Keratinocyte (primary cell): ENCODE measurements at regions not wholly inside any gene's neighbourhood (a gene's known extent, or its start where the extent isn't known, plus 50 kb on each side); places are given as distances from the start of the nearest gene placed in this dataset.
"Not testable (repeated sequence)": the region's sequence is repeated elsewhere in the genome, so short reads cannot be mapped to it uniquely, and the experiment has no call there.

ENCODE experiments used
- DNase-seq: peaks from one replicate; pipeline ENCODE4 v3.0.0-alpha.2; 2011; ENCODE audit warnings: low read depth, missing footprints, low spot score
- FAIRE-seq: peaks from 2 replicates; lab custom pipeline; 2011; peaks lifted over from hg19 to GRCh38; lab: Jason Lieb, UNC
- H2AFZ ChIP-seq: 2 replicates; pipeline ENCODE4 v1.6.0; 2012; ENCODE audit warnings: low read length, control low read depth, inconsistent platforms; ENCODE audit not compliant: control insufficient read depth
- H3K27ac ChIP-seq: 2 replicates; pipeline ENCODE4 v1.5.1; 2011; ENCODE audit warnings: low read length; ENCODE audit not compliant: control insufficient read depth, insufficient read depth
- H3K27me3 ChIP-seq: 3 replicates; pipeline ENCODE4 v1.6.0; 2011; ENCODE audit warnings: low read length; ENCODE audit not compliant: control insufficient read depth, insufficient read depth; ENCODE audit errors: extremely low read depth
- H3K36me3 ChIP-seq, 2 experiments: 2 replicates in 1 of 2; 3 replicates in 1 of 2; pipeline ENCODE4 v1.5.1; 2011; ENCODE audit warnings: low read length in 2 of 2, mild to moderate bottlenecking in 1 of 2; ENCODE audit not compliant: control insufficient read depth in 2 of 2, insufficient read depth in 2 of 2; ENCODE audit errors: extremely low read depth in 1 of 2
- H3K4me1 ChIP-seq: 3 replicates; pipeline ENCODE4 v1.5.1; 2011; ENCODE audit warnings: low read length; ENCODE audit not compliant: control insufficient read depth, insufficient read depth; ENCODE audit errors: extremely low read depth
- H3K4me2 ChIP-seq: 3 replicates; pipeline ENCODE4 v1.6.0; 2011; ENCODE audit warnings: low read depth, low read length; ENCODE audit not compliant: control insufficient read depth, insufficient read depth; ENCODE audit errors: extremely low read depth
- H3K4me3 ChIP-seq, 3 experiments: fragments of 200-600 bp in 1 of 3; sonication (generic) in 1 of 3; 2 replicates in 2 of 3; 3 replicates in 1 of 3; pipeline ENCODE4 v1.5.1; 2011 to 2016; ENCODE audit warnings: low read length in 3 of 3, mild to moderate bottlenecking in 3 of 3, control low read depth in 2 of 3, inconsistent platforms in 1 of 3, low read depth in 1 of 3, mixed read lengths in 1 of 3, mixed run types in 1 of 3, moderate library complexity in 1 of 3; ENCODE audit not compliant: control insufficient read depth in 2 of 3, insufficient read depth in 2 of 3; ENCODE audit errors: extremely low read depth in 1 of 3
- H3K79me2 ChIP-seq: 2 replicates; pipeline ENCODE4 v1.6.0; 2012; ENCODE audit warnings: low read length; ENCODE audit not compliant: control insufficient read depth, insufficient read depth
- H3K9ac ChIP-seq: 3 replicates; pipeline ENCODE4 v1.6.0; 2011; ENCODE audit warnings: low read length; ENCODE audit not compliant: control insufficient read depth, insufficient read depth; ENCODE audit errors: extremely low read depth
- H3K9me1 ChIP-seq: 3 replicates; pipeline ENCODE4 v1.6.0; 2011; ENCODE audit warnings: low read length; ENCODE audit not compliant: control insufficient read depth, insufficient read depth; ENCODE audit errors: extremely low read depth
- H3K9me3 ChIP-seq: 2 replicates; pipeline ENCODE4 v1.5.1; 2012; ENCODE audit warnings: low read depth, low read length; ENCODE audit not compliant: control insufficient read depth
- H4K20me1 ChIP-seq: 3 replicates; pipeline ENCODE4 v1.6.0; 2011; ENCODE audit warnings: low read length; ENCODE audit not compliant: control insufficient read depth, insufficient read depth; ENCODE audit errors: extremely low read depth
- dilution Hi-C: fragments of 300-500 bp; cut with MboI; formaldehyde crosslinking; loops from one replicate; pipeline ENCODE4 v1.7.0; 2020; ENCODE audit warnings: low sequenced_read_pairs; ENCODE audit not compliant: extremely low pct_ligation_motif_present

GRCh38 chr12:31162896-31163560 lies 89.4 kb downstream of the DDX11 start:
- H3K9ac ChIP-seq, H3K9me3 ChIP-seq, H3K27me3 ChIP-seq, DNase-seq, H3K79me2 ChIP-seq, H3K27ac ChIP-seq, H3K36me3 ChIP-seq, dilution Hi-C loops, H3K9me1 ChIP-seq, H3K4me2 ChIP-seq, FAIRE-seq, H3K4me1 ChIP-seq, H2AFZ ChIP-seq, H4K20me1 ChIP-seq, H3K4me3 ChIP-seq: not testable (repeated sequence)

- H3K79me2 ChIP-seq, H3K4me2 ChIP-seq, H3K36me3 ChIP-seq, dilution Hi-C loops, H3K9ac ChIP-seq, H3K4me1 ChIP-seq, H4K20me1 ChIP-seq, H3K9me3 ChIP-seq, H3K9me1 ChIP-seq, DNase-seq, H3K4me3 ChIP-seq, H2AFZ ChIP-seq, H3K27ac ChIP-seq, H3K27me3 ChIP-seq, FAIRE-seq: not testable (repeated sequence)
Observed at GRCh38 chr12:31174293-31174692, 100.6 kb downstream of the DDX11 start.

- FAIRE-seq, result peak; percentile 61
- DNase-seq, dilution Hi-C loops: not testable (repeated sequence)
Observed at GRCh38 chr12:31177514-31177913, 103.9 kb downstream of the DDX11 start.

GRCh38 chr12:31178875-31179274 lies 105.2 kb downstream of the DDX11 start:
- H3K27me3 ChIP-seq, H3K79me2 ChIP-seq, H3K4me1 ChIP-seq, dilution Hi-C loops, H3K9ac ChIP-seq, FAIRE-seq, H3K9me1 ChIP-seq, H4K20me1 ChIP-seq, DNase-seq, H2AFZ ChIP-seq, H3K4me2 ChIP-seq, H3K36me3 ChIP-seq, H3K9me3 ChIP-seq, H3K27ac ChIP-seq, H3K4me3 ChIP-seq: not testable (repeated sequence)

More at GRCh38 chr12:31177514-31177913, 103.9 kb downstream of the DDX11 start:
- H3K9me3 ChIP-seq, H3K4me2 ChIP-seq, H4K20me1 ChIP-seq, H3K4me1 ChIP-seq, H2AFZ ChIP-seq, H3K27me3 ChIP-seq, H3K27ac ChIP-seq, H3K9ac ChIP-seq, H3K79me2 ChIP-seq, H3K4me3 ChIP-seq, H3K9me1 ChIP-seq, H3K36me3 ChIP-seq: not testable (repeated sequence)

GRCh38 chr12:31179627-31180237 lies 106.1 kb downstream of the DDX11 start:
- H3K9ac ChIP-seq, H3K4me2 ChIP-seq, H3K36me3 ChIP-seq, H3K9me1 ChIP-seq, DNase-seq, H3K79me2 ChIP-seq, H4K20me1 ChIP-seq, H3K4me1 ChIP-seq, dilution Hi-C loops, H3K4me3 ChIP-seq, H2AFZ ChIP-seq, H3K27me3 ChIP-seq, H3K9me3 ChIP-seq, H3K27ac ChIP-seq: not testable (repeated sequence)
- FAIRE-seq, result peak; percentile 56
